ENCODE measurements at regions not wholly inside any gene's neighbourhood (a gene's known extent, or its start where the extent isn't known, plus 50 kb on each side); places are given as distances from the start of the nearest gene placed in this dataset.

- DNase-seq (ENCODE audit: extremely low read depth, low read depth) = no peak
These were observed 585.7 kb upstream of the DAB2 start for GRCh38 chr5:40010436-40010835.

- DNase-seq (ENCODE audit: extremely low read depth, low read depth) = no peak
These were observed 581.5 kb upstream of the DAB2 start for GRCh38 chr5:40006260-40006659.

GRCh38 chr5:40001796-40002195 lies 577.0 kb upstream of the DAB2 start:
- DNase-seq (ENCODE audit: extremely low read depth, low read depth) = no peak

DNA sequence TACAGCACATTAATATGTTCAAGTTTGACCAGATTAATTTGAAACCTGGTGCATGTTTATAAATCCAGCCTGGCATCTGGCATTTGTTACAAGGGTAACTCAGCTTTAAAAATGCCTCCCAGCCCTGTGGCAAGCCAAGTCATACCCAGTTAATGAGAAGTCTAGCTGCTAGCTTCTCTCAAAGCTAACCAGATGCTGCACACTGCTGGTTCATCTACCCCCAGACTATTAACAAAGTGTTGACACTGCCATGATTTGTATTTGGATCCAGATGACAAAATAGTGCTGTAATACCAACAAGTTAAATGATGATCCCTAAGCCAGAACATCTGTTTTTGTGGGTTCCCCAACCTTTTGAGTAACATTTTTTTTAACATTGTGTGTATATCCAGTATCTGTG lies 573.7 kb upstream of the DAB2 start:
- DNase-seq (ENCODE audit: extremely low read depth, low read depth) = no peak

DNA sequence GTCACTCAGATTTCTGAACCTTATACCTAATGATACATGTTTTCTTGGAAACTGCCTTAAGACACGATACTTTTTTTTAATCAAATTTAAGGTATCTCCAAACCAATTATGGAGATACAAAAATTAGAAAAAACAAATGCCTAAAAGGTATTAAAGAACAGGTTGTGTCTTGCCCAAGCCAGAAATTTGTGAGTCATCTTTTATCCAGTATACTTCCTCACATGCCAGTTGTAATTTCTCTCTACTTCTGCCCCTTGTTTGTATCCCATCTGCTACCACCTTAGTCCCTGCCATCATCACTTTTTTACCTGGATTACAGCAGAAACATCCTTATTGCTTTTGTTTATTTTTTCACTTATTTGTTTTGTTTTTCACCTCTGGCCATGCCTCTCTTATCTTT lies 571.2 kb upstream of the DAB2 start:
- no peak for DNase-seq (ENCODE audit: extremely low read depth, low read depth)

DNA sequence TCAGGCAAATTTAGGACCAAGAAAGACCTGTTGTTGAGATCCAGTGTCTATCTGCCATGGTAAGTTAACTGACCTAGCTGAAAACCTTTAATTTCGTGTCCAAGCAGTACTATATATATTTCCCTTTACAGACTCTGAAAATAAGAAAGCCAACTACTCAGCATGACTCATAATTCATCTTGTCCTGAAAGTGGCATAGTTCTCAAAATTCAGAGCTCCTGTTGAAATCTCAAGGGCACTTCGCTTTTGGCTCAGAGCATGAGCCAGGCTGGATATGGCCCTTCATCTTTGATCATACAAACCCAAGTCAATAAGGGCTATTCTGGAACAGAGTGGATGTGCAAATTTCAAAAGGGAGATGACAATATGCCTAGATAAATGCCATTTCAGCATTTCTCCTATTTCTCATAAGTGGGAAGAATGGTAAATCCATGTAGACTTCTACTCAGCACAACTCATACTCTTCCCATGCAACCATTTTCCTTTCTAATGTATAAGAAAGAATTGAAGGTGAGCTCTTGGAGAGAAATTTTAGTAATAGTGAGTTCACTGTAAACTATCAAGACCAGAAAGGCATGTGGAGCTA lies 567.9 kb upstream of the DAB2 start:
- DNase-seq (ENCODE audit: extremely low read depth, low read depth) = no peak

DNA sequence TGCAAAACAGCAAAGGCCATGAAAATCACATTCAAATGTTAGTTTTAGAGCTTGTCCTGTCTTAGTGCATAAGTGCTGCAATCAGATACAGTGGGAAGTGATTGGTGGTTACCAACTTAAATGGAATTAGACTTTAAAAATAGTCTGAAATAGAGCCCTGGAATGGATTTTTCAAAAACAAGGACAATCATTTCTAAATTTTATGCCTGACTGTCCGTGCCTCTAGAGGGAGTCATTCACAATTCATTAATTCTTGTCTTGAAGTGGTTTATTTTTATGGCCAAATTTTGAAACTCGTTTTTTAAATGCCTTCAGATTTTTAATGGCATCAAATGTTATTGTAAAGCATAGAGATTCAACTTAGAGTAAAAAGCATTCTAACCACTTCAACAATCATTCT lies 561.8 kb upstream of the DAB2 start:
- no peak for DNase-seq (ENCODE audit: extremely low read depth, low read depth)

- no peak for DNase-seq (ENCODE audit: extremely low read depth, low read depth)
These were observed 555.3 kb upstream of the DAB2 start for GRCh38 chr5:39980056-39980455.

DNA sequence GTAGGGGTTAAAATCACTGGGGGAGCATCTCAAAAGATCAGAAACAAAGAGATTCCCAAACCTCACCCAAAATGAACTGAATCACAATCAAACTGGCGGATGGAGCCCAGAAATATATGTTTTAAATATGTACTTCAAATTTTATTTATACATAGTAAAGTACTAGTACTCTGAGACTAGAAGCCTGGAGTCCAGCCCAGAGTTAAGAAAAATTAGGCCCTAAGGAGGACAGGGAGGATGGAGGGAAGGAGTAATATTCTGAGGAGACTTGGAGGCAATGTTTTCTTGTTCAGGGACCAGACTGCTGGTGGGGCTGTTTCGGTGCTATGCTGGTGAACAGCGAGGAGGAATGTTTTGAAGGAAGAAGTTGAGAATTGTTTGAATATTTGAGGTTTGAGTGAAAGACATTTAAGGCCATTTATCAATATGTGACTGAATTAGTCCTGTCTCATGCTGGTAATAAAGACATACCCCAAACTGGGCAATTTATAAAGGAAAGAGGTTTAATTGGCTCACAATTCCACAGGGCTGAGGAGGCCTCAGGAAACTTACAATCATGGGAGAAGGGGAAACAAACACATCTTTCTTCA lies 552.4 kb upstream of the DAB2 start:
- no peak for DNase-seq (ENCODE audit: extremely low read depth, low read depth)

GRCh38 chr5:39970117-39970798 lies 545.5 kb upstream of the DAB2 start:
- DNase-seq (ENCODE audit: extremely low read depth, low read depth) = no peak

GRCh38 chr5:39968381-39968780 lies 543.6 kb upstream of the DAB2 start:
- DNase-seq (ENCODE audit: extremely low read depth, low read depth) = no peak

DNA sequence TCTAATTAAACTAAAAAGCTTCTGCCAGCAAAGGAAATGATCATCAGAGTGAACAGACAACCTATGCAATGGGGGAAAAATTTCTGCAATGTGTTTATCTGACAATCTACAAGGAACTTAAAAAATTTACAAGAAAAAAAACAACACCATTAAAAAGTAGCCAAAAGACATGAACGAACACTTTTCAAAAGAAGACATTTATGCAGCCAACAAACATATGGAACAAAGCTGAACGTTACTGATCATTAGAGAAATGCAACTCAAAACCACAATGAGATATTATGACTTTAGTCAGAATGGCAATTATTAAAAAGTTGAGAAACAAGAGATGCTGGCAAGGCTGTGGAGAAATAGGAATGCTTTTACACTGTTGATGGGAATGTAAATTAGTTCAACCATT lies 530.4 kb upstream of the DAB2 start:
- no peak for DNase-seq (ENCODE audit: extremely low read depth, low read depth)

- no peak for DNase-seq (ENCODE audit: extremely low read depth, low read depth)
These were observed 526.3 kb upstream of the DAB2 start for GRCh38 chr5:39951070-39951469.

GRCh38 chr5:39948867-39949468 lies 524.2 kb upstream of the DAB2 start:
- DNase-seq (ENCODE audit: extremely low read depth, low read depth) = peak; percentile 78

- no peak for DNase-seq (ENCODE audit: extremely low read depth, low read depth)
These were observed 523.6 kb upstream of the DAB2 start for GRCh38 chr5:39948341-39948740.

- DNase-seq (ENCODE audit: extremely low read depth, low read depth) = peak; percentile 11
These were observed 522.9 kb upstream of the DAB2 start for GRCh38 chr5:39947657-39948056.

DNA sequence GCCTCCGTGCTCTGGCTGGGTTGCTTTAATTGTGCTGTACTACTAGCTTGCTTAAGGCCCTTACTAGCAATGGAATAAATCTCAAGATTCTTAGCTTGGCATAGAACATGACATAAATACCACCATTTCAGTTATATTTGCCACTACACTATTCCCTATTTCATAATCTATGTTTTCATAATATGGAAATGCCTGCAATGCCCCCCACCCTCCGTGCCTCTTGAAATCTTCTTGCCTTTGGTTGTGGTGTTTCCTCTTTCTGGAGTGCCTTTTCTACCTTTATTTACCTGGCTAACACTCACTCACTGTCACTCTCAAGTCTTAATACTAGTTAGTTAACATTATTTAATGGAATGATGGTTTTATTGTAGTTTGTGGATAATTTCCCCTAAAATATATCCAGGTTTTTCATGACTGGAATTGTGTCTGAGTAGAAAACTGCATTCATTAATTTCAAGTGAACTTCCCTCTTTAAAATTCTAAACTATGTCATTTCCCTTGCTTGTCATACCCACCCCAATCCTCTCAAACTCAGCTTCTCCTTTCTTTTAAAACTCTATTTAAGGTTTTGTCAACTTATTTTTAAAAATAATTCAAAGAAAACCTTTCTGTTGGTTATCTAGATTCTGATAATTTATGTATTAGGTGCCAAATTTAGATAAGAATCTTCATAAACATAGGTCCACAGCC lies 521.7 kb upstream of the DAB2 start:
- no peak for DNase-seq (ENCODE audit: extremely low read depth, low read depth)

DNA sequence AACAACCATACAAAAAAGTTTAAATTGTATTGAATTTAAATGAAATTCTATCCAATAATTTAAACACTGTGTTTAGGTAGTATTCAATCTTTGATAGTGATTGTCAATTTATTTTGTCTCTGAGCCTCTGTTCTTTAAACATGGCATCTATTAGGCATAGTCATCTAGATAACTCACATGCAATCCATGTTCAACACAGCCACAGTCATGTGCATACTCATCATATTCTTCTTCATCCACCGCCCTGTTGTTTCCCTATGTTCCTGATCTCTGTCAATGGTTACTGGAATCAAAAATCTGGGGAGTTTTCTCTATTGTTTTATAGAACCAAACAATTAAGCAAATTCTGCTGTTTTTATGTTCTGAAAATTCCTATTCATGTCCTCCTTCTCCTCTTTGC lies 521.1 kb upstream of the DAB2 start:
- no peak for DNase-seq (ENCODE audit: extremely low read depth, low read depth)

- DNase-seq (ENCODE audit: extremely low read depth, low read depth) = no peak
These were observed 519.0 kb upstream of the DAB2 start for GRCh38 chr5:39943811-39944210.

GRCh38 chr5:39942606-39943005 lies 517.8 kb upstream of the DAB2 start:
- DNase-seq (ENCODE audit: extremely low read depth, low read depth) = no peak

GRCh38 chr5:39941416-39941815 lies 516.6 kb upstream of the DAB2 start:
- DNase-seq (ENCODE audit: extremely low read depth, low read depth) = no peak

Measured in NCI-H460 (cell line).